ENCODE measurements at regions not wholly inside any gene's neighbourhood (a gene's known extent, or its start where the extent isn't known, plus 50 kb on each side); places are given as distances from the start of the nearest gene placed in this dataset.
"Not testable (repeated sequence)": the region's sequence is repeated elsewhere in the genome, so short reads cannot be mapped to it uniquely, and the experiment has no call there.

GRCh38 chr13:42400188-42400833, 128.4 kb downstream of the AKAP11 start:
- no peak for DNase-seq

- DNase-seq, result no peak
Measured at GRCh38 chr13:42401376-42401775, 129.4 kb downstream of the AKAP11 start.

GRCh38 chr13:42405665-42406390, 133.9 kb downstream of the AKAP11 start:
- peak; percentile 32 for DNase-seq

- no peak for DNase-seq
Measured at GRCh38 chr13:42409075-42409474, 137.1 kb downstream of the AKAP11 start.

- no peak for DNase-seq
Measured at GRCh38 chr13:42409551-42409950, 137.6 kb downstream of the AKAP11 start.

- no peak for DNase-seq
Measured at GRCh38 chr13:42412812-42413483, 141.0 kb downstream of the AKAP11 start.

GRCh38 chr13:42413484-42413815, 141.5 kb downstream of the AKAP11 start:
- no peak for DNase-seq

GRCh38 chr13:42417626-42418025, 145.7 kb downstream of the AKAP11 start:
- no peak for DNase-seq

GRCh38 chr13:42418184-42418583, 146.2 kb downstream of the AKAP11 start:
- DNase-seq, result no peak

GRCh38 chr13:42420304-42420703, 148.4 kb downstream of the AKAP11 start:
- DNase-seq, result no peak

GRCh38 chr13:42422681-42423080, 150.7 kb downstream of the AKAP11 start:
- no peak for DNase-seq

- DNase-seq, result no peak
Measured at GRCh38 chr13:42424182-42424581, 149.8 kb upstream of the TNFSF11 start.

GRCh38 chr13:42445354-42445753, 128.6 kb upstream of the TNFSF11 start:
- DNase-seq, result no peak

GRCh38 chr13:42446597-42446996, 127.4 kb upstream of the TNFSF11 start:
- DNase-seq, result not testable (repeated sequence)

- DNase-seq, result no peak
Measured at GRCh38 chr13:42453091-42453645, 120.8 kb upstream of the TNFSF11 start.

GRCh38 chr13:42454749-42455148, 119.2 kb upstream of the TNFSF11 start:
- DNase-seq, result no peak

- DNase-seq, result no peak
Measured at GRCh38 chr13:42458193-42458592, 115.8 kb upstream of the TNFSF11 start.

GRCh38 chr13:42466123-42466522, 107.8 kb upstream of the TNFSF11 start:
- no peak for DNase-seq

- DNase-seq, result no peak
Measured at GRCh38 chr13:42466609-42467008, 107.3 kb upstream of the TNFSF11 start.

- peak; percentile 72 for DNase-seq
Measured at GRCh38 chr13:42474954-42475353, 99.0 kb upstream of the TNFSF11 start.

GRCh38 chr13:42477596-42478190, 96.3 kb upstream of the TNFSF11 start:
- peak; percentile 6 for DNase-seq

- DNase-seq, result peak; percentile 22
Measured at GRCh38 chr13:42478531-42479156, 95.3 kb upstream of the TNFSF11 start.

GRCh38 chr13:42484386-42484785, 89.6 kb upstream of the TNFSF11 start:
- peak; percentile 35 for DNase-seq
